SK-N-SH treated with all-trans-retinoic acid at 6 μM for 48 hours (cell line): ENCODE measurements at regions not wholly inside any gene's neighbourhood (a gene's known extent, or its start where the extent isn't known, plus 50 kb on each side); places are given as distances from the start of the nearest gene placed in this dataset.

ENCODE experiments used
- ATAC-seq: fragments of 200-7000 bp; cut with Tn5 transposase; 3 replicates; pipeline ENCODE4 v1.9.1; 2020; ENCODE audit warnings: mild to moderate bottlenecking, moderate library complexity
- ARNTL ChIP-seq: fragments of 450-650 bp; formaldehyde crosslinking; IDR thresholded peaks from 2 replicates; pipeline ENCODE4 v1.5.0; 2020; ENCODE audit warnings: low read depth, mild to moderate bottlenecking, moderate library complexity, borderline replicate concordance
- BACH2 ChIP-seq: fragments of 250-450 bp; sonication (Bioruptor Pico); IDR thresholded peaks from 2 replicates; pipeline ENCODE4 v1.9.0; 2021; ENCODE audit warnings: mild to moderate bottlenecking, borderline replicate concordance
- CSDC2 ChIP-seq: fragments of 250-450 bp; sonication (Bioruptor Pico); IDR thresholded peaks from 2 replicates; pipeline ENCODE4 v1.5.0; 2020; ENCODE audit warnings: mild to moderate bottlenecking, moderate library complexity
- ESRRG ChIP-seq: fragments of 250-450 bp; sonication (Bioruptor Pico); IDR thresholded peaks from 2 replicates; pipeline ENCODE4 v1.6.1; 2021; ENCODE audit warnings: mild to moderate bottlenecking
- GLIS3 ChIP-seq: fragments of 250-450 bp; sonication (Bioruptor Pico); IDR thresholded peaks from 2 replicates; pipeline ENCODE4 v1.5.0; 2020; ENCODE audit warnings: mild to moderate bottlenecking, moderate library complexity
- ISL1 ChIP-seq: fragments of 250-450 bp; sonication (Bioruptor Pico); IDR thresholded peaks from 2 replicates; pipeline ENCODE4 v2.1.2; 2022; ENCODE audit warnings: mild to moderate bottlenecking, moderate library complexity
- OSR1 ChIP-seq: fragments of 250-450 bp; sonication (Bioruptor Pico); IDR thresholded peaks from 2 replicates; pipeline ENCODE4 v1.8.0; 2022; ENCODE audit warnings: moderate library complexity, mild to moderate bottlenecking, inconsistent platforms
- PPARA ChIP-seq: fragments of 250-450 bp; sonication (Bioruptor Pico); IDR thresholded peaks from 2 replicates; pipeline ENCODE4 v1.5.0; 2020; ENCODE audit warnings: mild to moderate bottlenecking, borderline replicate concordance
- RARB ChIP-seq: fragments of 250-450 bp; sonication (Bioruptor Pico); IDR thresholded peaks from 2 replicates; pipeline ENCODE4 v1.8.0; 2021; ENCODE audit warnings: mild to moderate bottlenecking, moderate library complexity
- TCF4 ChIP-seq: fragments of 250-450 bp; sonication (Bioruptor Pico); IDR thresholded peaks from 2 replicates; pipeline ENCODE4 v1.8.0; 2021; ENCODE audit warnings: mild to moderate bottlenecking, moderate library complexity, borderline replicate concordance
- TOX ChIP-seq: fragments of 250-450 bp; sonication (Bioruptor Pico); IDR thresholded peaks from 2 replicates; pipeline ENCODE4 v1.8.0; 2021; ENCODE audit warnings: mild to moderate bottlenecking, moderate library complexity, borderline replicate concordance
- ZC3H10 ChIP-seq: fragments of 250-450 bp; sonication (Bioruptor Pico); IDR thresholded peaks from 2 replicates; pipeline ENCODE4 v1.5.1; 2021; ENCODE audit warnings: mild to moderate bottlenecking, moderate library complexity
- ZFP3 ChIP-seq: fragments of 250-450 bp; sonication (Bioruptor Pico); IDR thresholded peaks from 2 replicates; pipeline ENCODE4 v1.5.0; 2020; ENCODE audit warnings: mild to moderate bottlenecking, moderate library complexity
- ZNF565 ChIP-seq: fragments of 450-650 bp; formaldehyde crosslinking; conservative IDR thresholded peaks from 2 replicates; pipeline ENCODE4 v1.5.0; 2020; ENCODE audit warnings: low read depth, mild to moderate bottlenecking, moderate library complexity
- ZNF70 ChIP-seq: fragments of 450-650 bp; formaldehyde crosslinking; IDR thresholded peaks from 2 replicates; pipeline ENCODE4 v1.5.0; 2020; ENCODE audit warnings: mild to moderate bottlenecking, moderate library complexity
- ZNF8 ChIP-seq: fragments of 450-650 bp; formaldehyde crosslinking; IDR thresholded peaks from 2 replicates; pipeline ENCODE4 v1.5.0; 2020; ENCODE audit warnings: mild to moderate bottlenecking, moderate library complexity
- TF ChIP-seq, protein P1 (sequence below): fragments of 250-450 bp; sonication (Bioruptor Pico); IDR thresholded peaks from 2 replicates; pipeline ENCODE4 v1.5.1; 2021; ENCODE audit warnings: mild to moderate bottlenecking, moderate library complexity
- TF ChIP-seq, protein P2 (sequence below): fragments of 250-450 bp; sonication (Bioruptor Pico); IDR thresholded peaks from 2 replicates; pipeline ENCODE4 v1.5.0; 2020; ENCODE audit warnings: mild to moderate bottlenecking, moderate library complexity
- TF ChIP-seq, protein P3 (sequence below): fragments of 250-450 bp; sonication (Bioruptor Pico); IDR thresholded peaks from 2 replicates; pipeline ENCODE4 v1.8.0; 2021; ENCODE audit warnings: low read depth, mild to moderate bottlenecking, moderate library complexity, borderline replicate concordance
- TF ChIP-seq, protein P4 (sequence below): fragments of 250-450 bp; sonication (Bioruptor Pico); IDR thresholded peaks from 2 replicates; pipeline ENCODE4 v1.8.0; 2020; ENCODE audit warnings: mild to moderate bottlenecking, moderate library complexity, borderline replicate concordance

DNA sequence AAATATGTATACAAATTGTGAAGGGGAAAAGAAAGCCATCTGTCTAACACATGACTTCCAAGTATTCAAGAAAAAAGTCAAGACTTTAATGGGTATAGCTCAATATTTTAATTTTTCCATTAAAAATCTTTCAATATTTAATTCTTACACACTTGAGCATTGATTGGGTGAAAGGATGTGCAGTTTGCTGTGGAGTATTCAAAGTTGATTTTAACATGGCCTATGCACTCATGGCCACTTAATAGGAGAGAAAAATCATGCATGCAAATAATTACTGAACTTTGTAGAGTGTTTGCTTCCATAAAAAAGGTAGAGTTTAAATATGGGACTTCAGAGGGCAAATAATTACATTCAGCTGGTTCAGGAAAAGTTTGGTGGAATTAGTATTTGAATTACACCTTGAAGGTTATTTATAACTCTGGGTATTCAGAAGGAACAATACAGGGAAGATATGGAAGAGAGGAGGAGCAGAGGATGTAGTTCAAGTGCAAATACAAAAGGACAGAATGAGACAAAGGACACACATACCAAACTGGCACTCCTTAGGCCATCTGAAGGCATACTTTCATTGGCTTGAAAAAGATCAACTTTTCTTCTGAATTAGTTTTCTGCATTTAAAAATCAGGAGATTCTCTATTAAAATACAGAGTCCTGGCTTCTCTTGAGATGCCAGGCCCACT is 90.1 kb downstream of the OTOL1 start:
- no peak for TF ChIP-seq CSDC2 (CRISPR knock-in tag)
- TF ChIP-seq, protein P1, sequence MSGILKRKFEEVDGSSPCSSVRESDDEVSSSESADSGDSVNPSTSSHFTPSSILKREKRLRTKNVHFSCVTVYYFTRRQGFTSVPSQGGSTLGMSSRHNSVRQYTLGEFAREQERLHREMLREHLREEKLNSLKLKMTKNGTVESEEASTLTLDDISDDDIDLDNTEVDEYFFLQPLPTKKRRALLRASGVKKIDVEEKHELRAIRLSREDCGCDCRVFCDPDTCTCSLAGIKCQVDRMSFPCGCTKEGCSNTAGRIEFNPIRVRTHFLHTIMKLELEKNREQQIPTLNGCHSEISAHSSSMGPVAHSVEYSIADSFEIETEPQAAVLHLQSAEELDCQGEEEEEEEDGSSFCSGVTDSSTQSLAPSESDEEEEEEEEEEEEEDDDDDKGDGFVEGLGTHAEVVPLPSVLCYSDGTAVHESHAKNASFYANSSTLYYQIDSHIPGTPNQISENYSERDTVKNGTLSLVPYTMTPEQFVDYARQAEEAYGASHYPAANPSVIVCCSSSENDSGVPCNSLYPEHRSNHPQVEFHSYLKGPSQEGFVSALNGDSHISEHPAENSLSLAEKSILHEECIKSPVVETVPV = no peak
- TF ChIP-seq RARB (CRISPR knock-in tag) = no peak
- TF ChIP-seq, protein P2, sequence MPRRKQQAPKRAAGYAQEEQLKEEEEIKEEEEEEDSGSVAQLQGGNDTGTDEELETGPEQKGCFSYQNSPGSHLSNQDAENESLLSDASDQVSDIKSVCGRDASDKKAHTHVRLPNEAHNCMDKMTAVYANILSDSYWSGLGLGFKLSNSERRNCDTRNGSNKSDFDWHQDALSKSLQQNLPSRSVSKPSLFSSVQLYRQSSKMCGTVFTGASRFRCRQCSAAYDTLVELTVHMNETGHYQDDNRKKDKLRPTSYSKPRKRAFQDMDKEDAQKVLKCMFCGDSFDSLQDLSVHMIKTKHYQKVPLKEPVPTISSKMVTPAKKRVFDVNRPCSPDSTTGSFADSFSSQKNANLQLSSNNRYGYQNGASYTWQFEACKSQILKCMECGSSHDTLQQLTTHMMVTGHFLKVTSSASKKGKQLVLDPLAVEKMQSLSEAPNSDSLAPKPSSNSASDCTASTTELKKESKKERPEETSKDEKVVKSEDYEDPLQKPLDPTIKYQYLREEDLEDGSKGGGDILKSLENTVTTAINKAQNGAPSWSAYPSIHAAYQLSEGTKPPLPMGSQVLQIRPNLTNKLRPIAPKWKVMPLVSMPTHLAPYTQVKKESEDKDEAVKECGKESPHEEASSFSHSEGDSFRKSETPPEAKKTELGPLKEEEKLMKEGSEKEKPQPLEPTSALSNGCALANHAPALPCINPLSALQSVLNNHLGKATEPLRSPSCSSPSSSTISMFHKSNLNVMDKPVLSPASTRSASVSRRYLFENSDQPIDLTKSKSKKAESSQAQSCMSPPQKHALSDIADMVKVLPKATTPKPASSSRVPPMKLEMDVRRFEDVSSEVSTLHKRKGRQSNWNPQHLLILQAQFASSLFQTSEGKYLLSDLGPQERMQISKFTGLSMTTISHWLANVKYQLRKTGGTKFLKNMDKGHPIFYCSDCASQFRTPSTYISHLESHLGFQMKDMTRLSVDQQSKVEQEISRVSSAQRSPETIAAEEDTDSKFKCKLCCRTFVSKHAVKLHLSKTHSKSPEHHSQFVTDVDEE (CRISPR knock-in tag) = no peak
- TF ChIP-seq, protein P3, sequence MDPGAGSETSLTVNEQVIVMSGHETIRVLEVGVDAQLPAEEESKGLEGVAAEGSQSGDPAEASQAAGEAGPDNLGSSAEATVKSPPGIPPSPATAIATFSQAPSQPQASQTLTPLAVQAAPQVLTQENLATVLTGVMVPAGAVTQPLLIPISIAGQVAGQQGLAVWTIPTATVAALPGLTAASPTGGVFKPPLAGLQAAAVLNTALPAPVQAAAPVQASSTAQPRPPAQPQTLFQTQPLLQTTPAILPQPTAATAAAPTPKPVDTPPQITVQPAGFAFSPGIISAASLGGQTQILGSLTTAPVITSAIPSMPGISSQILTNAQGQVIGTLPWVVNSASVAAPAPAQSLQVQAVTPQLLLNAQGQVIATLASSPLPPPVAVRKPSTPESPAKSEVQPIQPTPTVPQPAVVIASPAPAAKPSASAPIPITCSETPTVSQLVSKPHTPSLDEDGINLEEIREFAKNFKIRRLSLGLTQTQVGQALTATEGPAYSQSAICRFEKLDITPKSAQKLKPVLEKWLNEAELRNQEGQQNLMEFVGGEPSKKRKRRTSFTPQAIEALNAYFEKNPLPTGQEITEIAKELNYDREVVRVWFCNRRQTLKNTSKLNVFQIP (CRISPR knock-in tag) = no peak
- TF ChIP-seq OSR1 = no peak
- no peak for TF ChIP-seq TOX (CRISPR knock-in tag)
- TF ChIP-seq PPARA (CRISPR knock-in tag) = no peak
- no peak for TF ChIP-seq ZC3H10 (CRISPR knock-in tag)
- no peak for TF ChIP-seq ISL1 (CRISPR knock-in tag)
- TF ChIP-seq ARNTL (CRISPR knock-in tag) = no peak
- TF ChIP-seq, protein P4, sequence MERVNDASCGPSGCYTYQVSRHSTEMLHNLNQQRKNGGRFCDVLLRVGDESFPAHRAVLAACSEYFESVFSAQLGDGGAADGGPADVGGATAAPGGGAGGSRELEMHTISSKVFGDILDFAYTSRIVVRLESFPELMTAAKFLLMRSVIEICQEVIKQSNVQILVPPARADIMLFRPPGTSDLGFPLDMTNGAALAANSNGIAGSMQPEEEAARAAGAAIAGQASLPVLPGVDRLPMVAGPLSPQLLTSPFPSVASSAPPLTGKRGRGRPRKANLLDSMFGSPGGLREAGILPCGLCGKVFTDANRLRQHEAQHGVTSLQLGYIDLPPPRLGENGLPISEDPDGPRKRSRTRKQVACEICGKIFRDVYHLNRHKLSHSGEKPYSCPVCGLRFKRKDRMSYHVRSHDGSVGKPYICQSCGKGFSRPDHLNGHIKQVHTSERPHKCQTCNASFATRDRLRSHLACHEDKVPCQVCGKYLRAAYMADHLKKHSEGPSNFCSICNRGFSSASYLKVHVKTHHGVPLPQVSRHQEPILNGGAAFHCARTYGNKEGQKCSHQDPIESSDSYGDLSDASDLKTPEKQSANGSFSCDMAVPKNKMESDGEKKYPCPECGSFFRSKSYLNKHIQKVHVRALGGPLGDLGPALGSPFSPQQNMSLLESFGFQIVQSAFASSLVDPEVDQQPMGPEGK = no peak
- TF ChIP-seq ZFP3 (CRISPR knock-in tag) = no peak
- TF ChIP-seq ZNF70 = no peak
- no peak for TF ChIP-seq BACH2 (CRISPR knock-in tag)
- TF ChIP-seq ESRRG (CRISPR knock-in tag) = no peak
- no peak for TF ChIP-seq ZNF565 (CRISPR knock-in tag)
- TF ChIP-seq, all 23 proteins: peak for 0
- no peak for ATAC-seq

DNA sequence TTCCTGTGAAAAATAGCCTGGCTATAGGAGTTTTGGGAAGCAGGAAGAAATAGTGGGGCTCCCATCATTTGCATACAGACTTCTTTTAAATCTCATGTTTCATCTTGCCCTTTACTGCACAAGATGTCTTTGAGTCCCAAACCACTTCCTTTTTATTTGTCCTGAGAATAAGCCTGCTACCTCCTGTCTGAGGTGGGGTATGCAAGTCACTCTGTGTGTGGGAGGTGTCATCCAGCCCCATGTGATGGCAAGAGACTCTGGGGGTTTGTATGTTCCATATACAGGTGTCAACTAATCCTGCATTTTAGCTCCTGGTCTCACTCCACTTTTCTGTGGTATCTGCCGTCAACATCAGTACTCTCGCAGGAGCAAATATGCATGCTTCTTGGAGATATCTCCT is 102.0 kb downstream of the OTOL1 start:
- TF ChIP-seq, protein P4 = no peak
- no peak for ATAC-seq

DNA sequence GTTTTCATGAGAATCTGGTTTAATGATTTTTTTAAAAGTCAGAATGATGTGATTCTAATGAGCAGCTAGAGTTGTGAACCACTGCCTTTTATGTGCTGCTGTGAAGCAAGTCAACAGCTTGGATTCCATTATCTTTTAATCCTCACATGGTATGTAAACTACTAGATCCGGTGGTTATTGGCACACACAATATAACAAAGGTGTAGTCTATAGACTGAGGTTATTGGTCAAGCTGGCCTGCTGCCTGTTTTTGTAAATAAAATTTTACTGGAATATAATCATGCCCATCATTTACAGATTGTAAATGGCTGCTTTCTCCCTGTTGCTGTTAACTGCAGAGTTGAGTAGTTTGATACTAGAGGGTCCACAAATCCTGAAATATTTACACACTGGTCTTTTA is 103.1 kb downstream of the OTOL1 start:
- ATAC-seq = no peak
- TF ChIP-seq ESRRG (CRISPR knock-in tag) = no peak
- TF ChIP-seq OSR1 = no peak
- TF ChIP-seq CSDC2 (CRISPR knock-in tag) = no peak
- TF ChIP-seq ZC3H10 (CRISPR knock-in tag) = no peak
- TF ChIP-seq ARNTL (CRISPR knock-in tag) = no peak
- TF ChIP-seq, protein P1 = no peak
- TF ChIP-seq RARB (CRISPR knock-in tag) = no peak
- no peak for TF ChIP-seq BACH2 (CRISPR knock-in tag)
- TF ChIP-seq, protein P3 (CRISPR knock-in tag) = no peak
- no peak for TF ChIP-seq PPARA (CRISPR knock-in tag)
- TF ChIP-seq ZNF565 (CRISPR knock-in tag) = no peak
- no peak for TF ChIP-seq TCF4 (CRISPR knock-in tag)
- TF ChIP-seq ZNF8 (CRISPR knock-in tag) = no peak
- TF ChIP-seq GLIS3 (CRISPR knock-in tag) = no peak
- TF ChIP-seq, protein P2 (CRISPR knock-in tag) = no peak
